DOHH2 (cell line): ENCODE measurements at regions not wholly inside any gene's neighbourhood (a gene's known extent, or its start where the extent isn't known, plus 50 kb on each side); places are given as distances from the start of the nearest gene placed in this dataset.

Source experiments
- H3F3A ChIP-seq: fragments of 200-600 bp; sonication (generic), shearing (Covaris generic); 2 replicates; pipeline ENCODE4 v1.6.0; 2016; ENCODE audit warnings: antibody characterized with exemption, mild to moderate bottlenecking; ENCODE audit not compliant: control insufficient read depth, insufficient read depth
- H3K27ac ChIP-seq: fragments of 200-600 bp; sonication (generic); 2 replicates; pipeline ENCODE4 v1.5.1; 2014; ENCODE audit warnings: low read depth, mild to moderate bottlenecking, low read length, moderate library complexity
- H3K27me3 ChIP-seq: fragments of 200-600 bp; sonication (generic); 2 replicates; pipeline ENCODE4 v1.6.1; 2014; ENCODE audit warnings: mild to moderate bottlenecking, low read length, mixed read lengths; ENCODE audit not compliant: control insufficient read depth
- H3K36me3 ChIP-seq: fragments of 200-600 bp; sonication (generic); 2 replicates; pipeline ENCODE4 v1.6.1; 2014; ENCODE audit warnings: mild to moderate bottlenecking, low read length, moderate library complexity, mixed read lengths; ENCODE audit not compliant: control insufficient read depth
- H3K4me1 ChIP-seq: fragments of 200-600 bp; sonication (generic); 2 replicates; pipeline ENCODE4 v1.6.1; 2014; ENCODE audit warnings: mild to moderate bottlenecking, low read length, mixed read lengths; ENCODE audit not compliant: control insufficient read depth
- H3K4me2 ChIP-seq: fragments of 200-600 bp; sonication (generic); 2 replicates; pipeline ENCODE4 v1.6.0; 2014; ENCODE audit warnings: mild to moderate bottlenecking, low read length, moderate library complexity
- H3K4me3 ChIP-seq: fragments of 200-600 bp; sonication (generic); 2 replicates; pipeline ENCODE4 v1.5.1; 2014; ENCODE audit warnings: mild to moderate bottlenecking, low read length, mixed read lengths
- H3K79me2 ChIP-seq: fragments of 200-600 bp; sonication (generic); 2 replicates; pipeline ENCODE4 v1.6.1; 2014; ENCODE audit warnings: mild to moderate bottlenecking, low read length, mixed read lengths; ENCODE audit not compliant: control insufficient read depth
- H3K9me2 ChIP-seq: fragments of 200-600 bp; sonication (generic); replicated peaks from 2 replicates; pipeline ENCODE4 v1.6.1; 2014; ENCODE audit warnings: mild to moderate bottlenecking, low read length, mixed read lengths; ENCODE audit not compliant: control insufficient read depth
- H3K9me3 ChIP-seq: fragments of 200-600 bp; sonication (generic); 2 replicates; pipeline ENCODE4 v1.6.1; 2014; ENCODE audit warnings: antibody characterized with exemption, low read length, mixed read lengths; ENCODE audit not compliant: control insufficient read depth, insufficient read depth
- H4K20me1 ChIP-seq: fragments of 200-600 bp; sonication (generic); 2 replicates; pipeline ENCODE4 v1.6.0; 2014; ENCODE audit warnings: low read depth, mild to moderate bottlenecking, antibody characterized with exemption, low read length, moderate library complexity; ENCODE audit not compliant: control insufficient read depth, insufficient read depth
- EZH2phosphoT487 ChIP-seq: fragments of 200-600 bp; sonication (generic); IDR thresholded peaks from 2 replicates; pipeline ENCODE4 v1.6.1; 2017; ENCODE audit warnings: borderline replicate concordance, mild to moderate bottlenecking, antibody characterized with exemption, low read length, moderate library complexity, mixed read lengths
- TF ChIP-seq, protein P1 (sequence below): fragments of 200-600 bp; sonication (generic); IDR thresholded peaks from one replicate; pipeline ENCODE4 v1.5.1; 2014; ENCODE audit warnings: antibody characterized with exemption, mild to moderate bottlenecking, low read depth, low read length; ENCODE audit not compliant: poor library complexity, severe bottlenecking

DNA sequence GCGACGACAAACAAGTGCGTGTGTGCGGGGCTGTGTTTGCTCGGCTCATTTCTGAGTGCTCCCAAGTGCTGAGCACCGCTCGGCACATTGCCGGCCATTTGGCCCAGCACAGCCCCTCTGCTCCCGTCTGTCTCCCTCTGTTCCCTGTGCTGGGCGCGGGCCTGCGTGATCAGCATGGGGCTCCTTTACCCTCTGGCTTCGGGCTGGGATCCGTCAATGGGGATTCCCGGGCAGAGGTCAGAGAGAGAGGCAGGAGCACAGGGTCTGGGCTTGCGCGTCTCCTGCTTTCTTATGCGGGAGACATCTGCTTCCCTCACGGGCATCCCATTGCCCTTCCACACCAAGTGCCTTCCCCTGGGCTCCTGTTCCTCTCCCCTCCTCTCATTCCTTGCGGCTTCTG lies 234.0 kb downstream of the ACKR3 start:
- Histone ChIP-seq H3K27ac (no peak overlapping the region), H3K4me2 (no peak overlapping the region), H3K4me3 (no peak overlapping the region), H3K9me3 (no peaks in the 10 kb centered on the region; the same call in 1 of the 2 replicates), H3K79me2 (no peaks in the 10 kb centered on the region), H3K4me1 (no peaks in the 10 kb centered on the region), H3F3A (no peaks in the 10 kb centered on the region), H3K27me3 (no peaks in the 10 kb centered on the region), H4K20me1 (no peaks in the 10 kb centered on the region), H3K36me3 (no peaks in the 10 kb centered on the region), H3K9me2 (no peaks in the 10 kb centered on the region)
- TF ChIP-seq, protein P1, sequence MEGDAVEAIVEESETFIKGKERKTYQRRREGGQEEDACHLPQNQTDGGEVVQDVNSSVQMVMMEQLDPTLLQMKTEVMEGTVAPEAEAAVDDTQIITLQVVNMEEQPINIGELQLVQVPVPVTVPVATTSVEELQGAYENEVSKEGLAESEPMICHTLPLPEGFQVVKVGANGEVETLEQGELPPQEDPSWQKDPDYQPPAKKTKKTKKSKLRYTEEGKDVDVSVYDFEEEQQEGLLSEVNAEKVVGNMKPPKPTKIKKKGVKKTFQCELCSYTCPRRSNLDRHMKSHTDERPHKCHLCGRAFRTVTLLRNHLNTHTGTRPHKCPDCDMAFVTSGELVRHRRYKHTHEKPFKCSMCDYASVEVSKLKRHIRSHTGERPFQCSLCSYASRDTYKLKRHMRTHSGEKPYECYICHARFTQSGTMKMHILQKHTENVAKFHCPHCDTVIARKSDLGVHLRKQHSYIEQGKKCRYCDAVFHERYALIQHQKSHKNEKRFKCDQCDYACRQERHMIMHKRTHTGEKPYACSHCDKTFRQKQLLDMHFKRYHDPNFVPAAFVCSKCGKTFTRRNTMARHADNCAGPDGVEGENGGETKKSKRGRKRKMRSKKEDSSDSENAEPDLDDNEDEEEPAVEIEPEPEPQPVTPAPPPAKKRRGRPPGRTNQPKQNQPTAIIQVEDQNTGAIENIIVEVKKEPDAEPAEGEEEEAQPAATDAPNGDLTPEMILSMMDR, result no peak
- TF ChIP-seq EZH2phosphoT487, result no peak

DNA sequence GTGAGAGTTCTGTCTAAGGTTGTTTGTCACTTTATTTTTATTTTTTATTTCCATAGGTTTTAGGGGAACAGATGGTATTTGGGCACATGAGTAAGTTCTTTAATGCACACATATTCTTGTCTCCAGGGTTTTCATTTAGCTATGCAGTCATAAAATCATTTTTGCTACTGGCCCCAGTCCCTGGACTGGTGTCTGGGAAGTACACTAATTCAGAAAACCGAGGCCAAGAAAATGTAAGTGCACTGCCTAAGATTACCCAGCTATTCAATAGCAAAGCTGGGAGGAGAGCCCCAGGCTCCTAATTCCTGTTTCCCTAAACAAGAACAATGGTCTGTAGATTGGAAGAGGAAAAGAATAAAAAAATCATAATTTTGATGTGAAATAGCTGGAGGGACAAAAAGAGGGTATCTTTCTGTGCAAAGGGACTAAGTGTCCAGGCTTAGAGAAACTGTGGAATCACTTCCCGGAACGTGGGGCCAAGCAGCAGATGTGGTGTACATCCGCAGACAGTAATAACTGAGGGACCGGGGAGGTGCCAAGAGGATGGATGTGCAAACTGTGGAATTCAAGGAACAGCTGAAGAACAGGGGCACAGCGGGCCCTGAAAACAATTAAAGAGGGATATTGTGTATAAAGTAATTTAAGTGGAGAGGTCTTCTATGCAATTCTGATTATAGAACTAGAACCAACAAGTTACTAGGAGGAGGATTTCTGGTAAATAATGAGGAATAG lies 236.3 kb downstream of the ACKR3 start:
- Histone ChIP-seq H3K79me2 (no peaks in the 10 kb centered on the region), H3K27me3 (no peaks in the 10 kb centered on the region), H3K4me2 (no peak overlapping the region), H3K9me2 (no peaks in the 10 kb centered on the region), H3K4me1 (no peaks in the 10 kb centered on the region), H3F3A (no peaks in the 10 kb centered on the region), H3K9me3 (peaks cover 3% of the 10 kb centered on the region; the same call in 1 of the 2 replicates), H3K4me3 (no peak overlapping the region), H4K20me1 (no peaks in the 10 kb centered on the region), H3K27ac (no peak overlapping the region), H3K36me3 (no peaks in the 10 kb centered on the region)
- TF ChIP-seq EZH2phosphoT487, result no peak
- TF ChIP-seq, protein P1, result no peak

DNA sequence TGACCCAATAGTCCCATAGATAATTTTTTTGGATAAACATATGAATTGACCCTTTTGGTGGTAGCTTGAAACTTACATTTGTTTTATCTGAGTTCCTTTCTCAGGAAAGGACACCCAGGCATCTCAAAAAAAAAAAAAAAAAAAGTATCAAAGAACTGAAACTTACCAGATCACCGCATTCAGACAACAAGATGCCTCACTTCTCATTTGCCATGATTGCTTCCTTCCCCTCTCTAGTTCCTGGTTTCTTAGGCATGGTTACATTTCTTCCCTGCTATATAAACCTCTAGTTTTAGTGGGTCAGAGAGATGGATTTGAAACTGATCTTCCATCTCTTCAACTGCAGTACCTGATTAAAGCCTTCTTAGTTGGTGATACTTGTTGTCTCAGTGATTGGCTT lies 240.1 kb downstream of the ACKR3 start:
- Histone ChIP-seq H3K27ac (no peak overlapping the region), H4K20me1 (no peaks in the 10 kb centered on the region), H3K4me1 (no peaks in the 10 kb centered on the region), H3K27me3 (no peaks in the 10 kb centered on the region), H3K4me3 (no peak overlapping the region), H3F3A (no peaks in the 10 kb centered on the region), H3K9me3 (peaks cover 3% of the 10 kb centered on the region; the same call in 1 of the 2 replicates), H3K4me2 (no peak overlapping the region), H3K36me3 (no peaks in the 10 kb centered on the region), H3K9me2 (no peaks in the 10 kb centered on the region), H3K79me2 (no peaks in the 10 kb centered on the region)
- TF ChIP-seq EZH2phosphoT487, result no peak
- TF ChIP-seq, protein P1, result no peak
